AG04449 (cell line): ENCODE measurements at regions not wholly inside any gene's neighbourhood (a gene's known extent, or its start where the extent isn't known, plus 50 kb on each side); places are given as distances from the start of the nearest gene placed in this dataset.
"Not testable (repeated sequence)": the region's sequence is repeated elsewhere in the genome, so short reads cannot be mapped to it uniquely, and the experiment has no call there.

Source experiments
- CTCF ChIA-PET: fragments of 350-600 bp; formaldehyde crosslinking; extraction: SDS; loops from one replicate; lab custom pipeline; 2021; ENCODE audit warnings: antibody characterized with exemption; lab: Yijun Ruan, JAX
- POLR2A ChIA-PET: fragments of 400-600, 350-600 bp; formaldehyde crosslinking; extraction: SDS; loops from one replicate; lab custom pipeline; 2020; ENCODE audit warnings: antibody characterized with exemption, inconsistent platforms; lab: Yijun Ruan, JAX
- DNase-seq: peaks from one replicate; pipeline ENCODE4 v3.0.0-alpha.2; 2010; ENCODE audit warnings: low read depth, low spot score
- H3K4me3 ChIP-seq: 2 replicates; pipeline ENCODE4 v1.5.1; 2011; ENCODE audit warnings: low read depth, mild to moderate bottlenecking, control low read depth, low read length
- CTCF ChIP-seq: IDR thresholded peaks from one replicate; pipeline ENCODE4 v1.5.1; 2011; ENCODE audit warnings: mild to moderate bottlenecking, moderate library complexity, low read length, control low read depth, inconsistent platforms; ENCODE audit not compliant: insufficient read depth; ENCODE audit errors: missing control alignments

- DNase-seq, CTCF ChIA-PET, H3K4me3 ChIP-seq, POLR2A ChIA-PET: not testable (repeated sequence)
These were observed 53.5 kb upstream of the FAR1 start for GRCh38 chr11:13614918-13615317.

GRCh38 chr11:13608656-13609055 lies 59.8 kb upstream of the FAR1 start:
- no peak for DNase-seq
- TF ChIP-seq CTCF = no peak
- CTCF ChIA-PET = no interaction called here
- POLR2A ChIA-PET = no interaction called here
- H3K4me3 ChIP-seq = no peak overlapping the region

- no peak for TF ChIP-seq CTCF
- ChIA-PET CTCF (no interaction called here), POLR2A (no interaction called here)
- no peak for DNase-seq
- H3K4me3 ChIP-seq = no peak overlapping the region
These were observed 61.8 kb upstream of the FAR1 start for GRCh38 chr11:13606701-13607100.

GRCh38 chr11:13603661-13604060 lies 64.8 kb upstream of the FAR1 start:
- POLR2A ChIA-PET = no interaction called here
- CTCF ChIA-PET = no interaction called here
- DNase-seq = no peak
- TF ChIP-seq CTCF = no peak
- no peak overlapping the region for H3K4me3 ChIP-seq

- ChIA-PET CTCF (no interaction called here), POLR2A (no interaction called here)
- no peak overlapping the region for H3K4me3 ChIP-seq
- TF ChIP-seq CTCF = no peak
- no peak for DNase-seq
These were observed 65.6 kb upstream of the FAR1 start for GRCh38 chr11:13602844-13603243.

GRCh38 chr11:13596611-13597326 lies 71.7 kb upstream of the FAR1 start:
- H3K4me3 ChIP-seq = no peak overlapping the region
- DNase-seq = no peak
- POLR2A ChIA-PET = no interaction called here
- CTCF ChIA-PET = no interaction called here
- no peak for TF ChIP-seq CTCF

- ChIA-PET CTCF (no interaction called here), POLR2A (no interaction called here)
- no peak for TF ChIP-seq CTCF
- no peak overlapping the region for H3K4me3 ChIP-seq
- peak; percentile 23 for DNase-seq
These were observed 73.3 kb upstream of the FAR1 start for GRCh38 chr11:13595166-13595565.
